ENCODE measurements at regions not wholly inside any gene's neighbourhood (a gene's known extent, or its start where the extent isn't known, plus 50 kb on each side); places are given as distances from the start of the nearest gene placed in this dataset.

- TF ChIP-seq, protein P1, sequence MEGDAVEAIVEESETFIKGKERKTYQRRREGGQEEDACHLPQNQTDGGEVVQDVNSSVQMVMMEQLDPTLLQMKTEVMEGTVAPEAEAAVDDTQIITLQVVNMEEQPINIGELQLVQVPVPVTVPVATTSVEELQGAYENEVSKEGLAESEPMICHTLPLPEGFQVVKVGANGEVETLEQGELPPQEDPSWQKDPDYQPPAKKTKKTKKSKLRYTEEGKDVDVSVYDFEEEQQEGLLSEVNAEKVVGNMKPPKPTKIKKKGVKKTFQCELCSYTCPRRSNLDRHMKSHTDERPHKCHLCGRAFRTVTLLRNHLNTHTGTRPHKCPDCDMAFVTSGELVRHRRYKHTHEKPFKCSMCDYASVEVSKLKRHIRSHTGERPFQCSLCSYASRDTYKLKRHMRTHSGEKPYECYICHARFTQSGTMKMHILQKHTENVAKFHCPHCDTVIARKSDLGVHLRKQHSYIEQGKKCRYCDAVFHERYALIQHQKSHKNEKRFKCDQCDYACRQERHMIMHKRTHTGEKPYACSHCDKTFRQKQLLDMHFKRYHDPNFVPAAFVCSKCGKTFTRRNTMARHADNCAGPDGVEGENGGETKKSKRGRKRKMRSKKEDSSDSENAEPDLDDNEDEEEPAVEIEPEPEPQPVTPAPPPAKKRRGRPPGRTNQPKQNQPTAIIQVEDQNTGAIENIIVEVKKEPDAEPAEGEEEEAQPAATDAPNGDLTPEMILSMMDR (IDR thresholded peaks at IDR 0.05): no peak
- TF ChIP-seq POLR2A (IDR thresholded peaks at IDR 0.05): no peak
Observed at GRCh38 chr7:114062810-114063209, 144.0 kb upstream of the PPP1R3A start.
